ENCODE measurements at regions not wholly inside any gene's neighbourhood (a gene's known extent, or its start where the extent isn't known, plus 50 kb on each side); places are given as distances from the start of the nearest gene placed in this dataset.

- H3K36me3 ChIP-seq = no peaks in the 10 kb centered on the region
- intact Hi-C loops (cut with DNase I) = no loop called here
- TF ChIP-seq POLR2AphosphoS5 (IDR thresholded peaks at IDR 0.05) (no peak), POLR2A (IDR thresholded peaks at IDR 0.05) (no peak), EP300 (IDR thresholded peaks at IDR 0.05) (no peak)
- TF ChIP-seq, protein P1, sequence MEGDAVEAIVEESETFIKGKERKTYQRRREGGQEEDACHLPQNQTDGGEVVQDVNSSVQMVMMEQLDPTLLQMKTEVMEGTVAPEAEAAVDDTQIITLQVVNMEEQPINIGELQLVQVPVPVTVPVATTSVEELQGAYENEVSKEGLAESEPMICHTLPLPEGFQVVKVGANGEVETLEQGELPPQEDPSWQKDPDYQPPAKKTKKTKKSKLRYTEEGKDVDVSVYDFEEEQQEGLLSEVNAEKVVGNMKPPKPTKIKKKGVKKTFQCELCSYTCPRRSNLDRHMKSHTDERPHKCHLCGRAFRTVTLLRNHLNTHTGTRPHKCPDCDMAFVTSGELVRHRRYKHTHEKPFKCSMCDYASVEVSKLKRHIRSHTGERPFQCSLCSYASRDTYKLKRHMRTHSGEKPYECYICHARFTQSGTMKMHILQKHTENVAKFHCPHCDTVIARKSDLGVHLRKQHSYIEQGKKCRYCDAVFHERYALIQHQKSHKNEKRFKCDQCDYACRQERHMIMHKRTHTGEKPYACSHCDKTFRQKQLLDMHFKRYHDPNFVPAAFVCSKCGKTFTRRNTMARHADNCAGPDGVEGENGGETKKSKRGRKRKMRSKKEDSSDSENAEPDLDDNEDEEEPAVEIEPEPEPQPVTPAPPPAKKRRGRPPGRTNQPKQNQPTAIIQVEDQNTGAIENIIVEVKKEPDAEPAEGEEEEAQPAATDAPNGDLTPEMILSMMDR (IDR thresholded peaks at IDR 0.05) = no peak
- no peak overlapping the region for H3K4me3 ChIP-seq
- no peaks in the 10 kb centered on the region for H3K4me1 ChIP-seq
- peaks cover 0 to 3% (median 0%) of the 10 kb centered on the region in 3 donors for H3K27me3 ChIP-seq
- DNase-seq = no peak
- no peak overlapping the region for H3K27ac ChIP-seq
- no peaks in the 10 kb centered on the region for H3K9me3 ChIP-seq
Observed at GRCh38 chrX:129139837-129140598, 383.3 kb downstream of the SMARCA1 start.

DNA sequence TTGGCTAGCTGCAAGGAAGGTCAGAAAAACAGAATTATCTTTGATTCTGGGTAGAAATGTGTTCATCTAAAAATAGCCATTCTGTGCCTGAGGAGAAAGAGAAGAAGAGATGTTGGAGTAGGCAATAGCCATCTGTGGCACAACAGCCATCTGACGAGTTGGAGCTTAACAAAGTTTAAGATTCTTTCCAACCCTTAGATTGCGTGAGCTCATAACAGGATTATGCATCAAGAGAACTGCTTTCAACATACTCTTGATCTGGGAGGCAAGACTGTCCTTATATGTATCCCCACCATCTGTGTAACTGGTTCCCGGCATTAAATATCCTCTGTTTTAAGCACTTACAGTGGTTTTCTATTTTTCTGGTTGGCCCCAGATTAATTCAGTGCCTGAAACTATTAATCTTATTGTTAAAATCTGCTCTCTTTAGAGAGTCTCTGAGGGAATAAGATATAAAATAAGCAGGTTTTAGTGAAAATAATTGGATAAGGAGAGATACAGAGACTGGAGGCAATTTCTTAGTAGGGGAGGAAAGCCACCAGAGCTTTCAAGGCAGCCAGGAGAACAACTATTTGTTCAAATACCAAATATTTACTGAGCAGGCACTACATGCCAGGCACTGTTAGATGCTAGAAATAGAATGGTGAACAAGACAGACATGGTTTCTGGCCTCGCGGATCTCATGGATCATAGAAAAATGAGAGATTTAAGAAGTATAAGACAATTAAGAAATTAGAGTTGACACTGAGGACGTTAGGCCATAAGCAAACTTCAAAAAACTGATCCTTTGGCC, 398.0 kb downstream of the SMARCA1 start:
- H3K36me3 ChIP-seq = no peaks in the 10 kb centered on the region
- H3K27ac ChIP-seq = no peak overlapping the region
- H3K27me3 ChIP-seq = no peaks in the 10 kb centered on the region
- no peak overlapping the region for H3K4me3 ChIP-seq
- intact Hi-C loops (cut with DNase I) = no loop called here
- no peak for DNase-seq
- WGBS, 2 donors = 67 to 81% methylated on average over 6 of the region's 6 CpGs
- H3K9me3 ChIP-seq = no peaks in the 10 kb centered on the region
- TF ChIP-seq POLR2A (IDR thresholded peaks at IDR 0.05) (no peak), EP300 (IDR thresholded peaks at IDR 0.05) (no peak), POLR2AphosphoS5 (IDR thresholded peaks at IDR 0.05) (no peak)
- TF ChIP-seq, protein P1 (IDR thresholded peaks at IDR 0.05) = no peak
- no peaks in the 10 kb centered on the region for H3K4me1 ChIP-seq

GRCh38 chrX:129123795-129124194, 399.5 kb downstream of the SMARCA1 start:
- intact Hi-C loops (cut with DNase I) = no loop called here
- TF ChIP-seq EP300 (IDR thresholded peaks at IDR 0.05) = no peak
- Histone ChIP-seq H3K27ac (no peak overlapping the region), H3K36me3 (no peaks in the 10 kb centered on the region), H3K9me3 (no peaks in the 10 kb centered on the region), H3K4me3 (no peak overlapping the region), H3K4me1 (no peaks in the 10 kb centered on the region), H3K27me3 (no peaks in the 10 kb centered on the region)
- DNase-seq = no peak
- 68 to 74% methylated on average over 6 of the region's 6 CpGs for WGBS, 2 donors

DNA sequence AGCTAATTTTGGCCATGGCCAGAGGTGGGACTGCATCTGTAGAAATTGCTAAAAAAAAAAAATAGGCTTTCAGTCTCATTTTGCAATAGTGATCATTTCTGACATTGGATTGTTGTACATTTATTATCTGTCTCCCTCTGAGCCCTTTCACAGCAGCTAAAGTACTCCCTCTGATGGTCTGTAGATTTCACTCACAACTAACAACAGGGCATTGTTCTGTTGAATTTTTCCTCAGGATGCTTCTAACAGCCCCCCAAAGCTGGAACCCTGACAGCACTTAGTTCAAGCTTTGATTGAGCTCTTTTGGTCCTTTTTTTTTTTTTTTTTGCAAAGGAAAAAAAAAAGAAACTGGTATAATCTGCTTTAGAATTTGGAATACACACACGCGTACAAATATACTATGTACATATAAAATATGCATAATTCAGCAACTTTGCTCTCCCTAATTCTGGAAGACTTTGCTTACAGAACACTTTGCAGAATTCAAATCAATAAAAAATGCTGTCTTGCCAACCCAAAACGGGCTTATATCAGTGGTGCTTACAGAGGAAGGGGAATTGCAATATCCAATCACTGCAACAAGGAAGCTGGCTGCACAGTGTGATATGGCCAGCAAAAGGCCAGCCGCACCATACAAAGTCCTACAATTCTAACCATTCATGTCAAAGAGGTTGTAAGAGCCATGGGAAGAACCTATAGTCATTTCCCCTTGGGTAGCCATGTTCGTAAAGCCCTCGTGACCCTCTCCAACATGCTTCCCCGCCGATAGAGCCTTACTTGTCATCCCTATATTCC, 406.4 kb downstream of the SMARCA1 start:
- Histone ChIP-seq H3K4me3 (no peak overlapping the region), H3K27me3 (no peaks in the 10 kb centered on the region), H3K27ac (no peak overlapping the region), H3K4me1 (no peaks in the 10 kb centered on the region), H3K9me3 (no peaks in the 10 kb centered on the region), H3K36me3 (no peaks in the 10 kb centered on the region)
- intact Hi-C loops (cut with DNase I) = no loop called here
- no peak for TF ChIP-seq EP300 (IDR thresholded peaks at IDR 0.05)
- no peak for TF ChIP-seq POLR2A (IDR thresholded peaks at IDR 0.05)
- TF ChIP-seq, protein P1 (IDR thresholded peaks at IDR 0.05) = no peak
- no peak for TF ChIP-seq POLR2AphosphoS5 (IDR thresholded peaks at IDR 0.05)
- no peak for DNase-seq
- WGBS, 2 donors = 84 to 85% methylated on average over 8 of the region's 8 CpGs

GRCh38 chrX:129115935-129116334, 407.4 kb downstream of the SMARCA1 start:
- Histone ChIP-seq H3K4me1 (no peaks in the 10 kb centered on the region), H3K27me3 (no peaks in the 10 kb centered on the region), H3K4me3 (no peak overlapping the region), H3K9me3 (no peaks in the 10 kb centered on the region), H3K27ac (no peak overlapping the region), H3K36me3 (no peaks in the 10 kb centered on the region)
- intact Hi-C loops (cut with DNase I) = no loop called here
- WGBS, 2 donors = 33 to 79% methylated on average over 1 of the region's 1 CpG
- TF ChIP-seq, protein P1 (IDR thresholded peaks at IDR 0.05) = no peak
- TF ChIP-seq EP300 (IDR thresholded peaks at IDR 0.05) (no peak), POLR2A (IDR thresholded peaks at IDR 0.05) (no peak), POLR2AphosphoS5 (IDR thresholded peaks at IDR 0.05) (no peak)
- no peak for DNase-seq

Data from sigmoid colon (tissue), 6 donors.